ENCODE measurements at regions not wholly inside any gene's neighbourhood (a gene's known extent, or its start where the extent isn't known, plus 50 kb on each side); places are given as distances from the start of the nearest gene placed in this dataset.

GRCh38 chr11:119835753-119836152 lies 106.8 kb upstream of the NECTIN1 start:
- Histone ChIP-seq H3K9me2 (ENCODE audit: low read depth, low read length) (no peaks in the 10 kb centered on the region), H3K36me3 (ENCODE audit: insufficient read depth, low read length) (no peaks in the 10 kb centered on the region), H3K9ac (ENCODE audit: low read length) (no peak overlapping the region), H3K9me3 (ENCODE audit: low read length) (no peaks in the 10 kb centered on the region), H3K27ac (ENCODE audit: low read depth, low read length, poor library complexity, severe bottlenecking) (no peak overlapping the region), H3F3A (ENCODE audit: insufficient read depth, low read length) (no peaks in the 10 kb centered on the region), H3K4me3 (ENCODE audit: low read depth, low read length, poor library complexity, severe bottlenecking) (no peak overlapping the region), H3K4me2 (ENCODE audit: low read length) (no peak overlapping the region), H3K4me1 (ENCODE audit: insufficient read depth, low read length, severe bottlenecking) (no peaks in the 10 kb centered on the region), H4K20me1 (ENCODE audit: insufficient read depth, low read length) (no peaks in the 10 kb centered on the region), H3K27me3 (ENCODE audit: insufficient read depth, low read length) (no peaks in the 10 kb centered on the region), H3K79me2 (ENCODE audit: insufficient read depth, low read length) (no peaks in the 10 kb centered on the region), H2AFZ (ENCODE audit: low read length) (no peak overlapping the region)
- TF ChIP-seq EZH2 (IDR thresholded peaks at IDR 0.05; ENCODE audit: borderline replicate concordance, low read length) (no peak), CTCF (IDR thresholded peaks at IDR 0.05; ENCODE audit: low read length) (no peak)

- Histone ChIP-seq H3K79me2 (ENCODE audit: insufficient read depth, low read length) (no peaks in the 10 kb centered on the region), H3K4me1 (ENCODE audit: insufficient read depth, low read length, severe bottlenecking) (no peaks in the 10 kb centered on the region), H3K9me3 (ENCODE audit: low read length) (no peaks in the 10 kb centered on the region), H3K4me2 (ENCODE audit: low read length) (no peak overlapping the region), H4K20me1 (ENCODE audit: insufficient read depth, low read length) (no peaks in the 10 kb centered on the region), H3K36me3 (ENCODE audit: insufficient read depth, low read length) (no peaks in the 10 kb centered on the region), H3F3A (ENCODE audit: insufficient read depth, low read length) (no peaks in the 10 kb centered on the region), H2AFZ (ENCODE audit: low read length) (no peak overlapping the region), H3K27me3 (ENCODE audit: insufficient read depth, low read length) (no peaks in the 10 kb centered on the region), H3K9me2 (ENCODE audit: low read depth, low read length) (no peaks in the 10 kb centered on the region), H3K27ac (ENCODE audit: low read depth, low read length, poor library complexity, severe bottlenecking) (no peak overlapping the region), H3K4me3 (ENCODE audit: low read depth, low read length, poor library complexity, severe bottlenecking) (no peak overlapping the region), H3K9ac (ENCODE audit: low read length) (no peak overlapping the region)
- TF ChIP-seq CTCF (IDR thresholded peaks at IDR 0.05; ENCODE audit: low read length), result no peak
- no peak for TF ChIP-seq EZH2 (IDR thresholded peaks at IDR 0.05; ENCODE audit: borderline replicate concordance, low read length)
These were observed 103.4 kb upstream of the NECTIN1 start for GRCh38 chr11:119832202-119832935.

GRCh38 chr11:119831011-119831410 lies 102.0 kb upstream of the NECTIN1 start:
- H3K4me3 ChIP-seq (ENCODE audit: low read depth, low read length, poor library complexity, severe bottlenecking), result no peak overlapping the region
- H3K27me3 ChIP-seq (ENCODE audit: insufficient read depth, low read length), result no peaks in the 10 kb centered on the region

More at GRCh38 chr11:119831011-119831410, 102.0 kb upstream of the NECTIN1 start:
- no peaks in the 10 kb centered on the region for H3K79me2 ChIP-seq (ENCODE audit: insufficient read depth, low read length)
- no peak overlapping the region for H2AFZ ChIP-seq (ENCODE audit: low read length)
- no peak overlapping the region for H3K9ac ChIP-seq (ENCODE audit: low read length)
- no peak overlapping the region for H3K4me2 ChIP-seq (ENCODE audit: low read length)
- H3K9me3 ChIP-seq (ENCODE audit: low read length), result no peaks in the 10 kb centered on the region
- H3F3A ChIP-seq (ENCODE audit: insufficient read depth, low read length), result no peaks in the 10 kb centered on the region
- no peak for TF ChIP-seq CTCF (IDR thresholded peaks at IDR 0.05; ENCODE audit: low read length)
- TF ChIP-seq EZH2 (IDR thresholded peaks at IDR 0.05; ENCODE audit: borderline replicate concordance, low read length), result no peak
- no peaks in the 10 kb centered on the region for H3K36me3 ChIP-seq (ENCODE audit: insufficient read depth, low read length)
- H3K27ac ChIP-seq (ENCODE audit: low read depth, low read length, poor library complexity, severe bottlenecking), result no peak overlapping the region
- no peaks in the 10 kb centered on the region for H3K9me2 ChIP-seq (ENCODE audit: low read depth, low read length)
- no peaks in the 10 kb centered on the region for H4K20me1 ChIP-seq (ENCODE audit: insufficient read depth, low read length)
- no peaks in the 10 kb centered on the region for H3K4me1 ChIP-seq (ENCODE audit: insufficient read depth, low read length, severe bottlenecking)

Data from OCI-LY1 (cell line).